CD8-positive, alpha-beta memory T cell (primary cell): ENCODE measurements at regions not wholly inside any gene's neighbourhood (a gene's known extent, or its start where the extent isn't known, plus 50 kb on each side); places are given as distances from the start of the nearest gene placed in this dataset.

ENCODE experiments used
- CTCF ChIA-PET: fragments of 350-600 bp; sonication (Branson Sonifier 250); formaldehyde crosslinking; loops from one replicate; lab custom pipeline; 2021; ENCODE audit warnings: antibody characterized with exemption; lab: Charles Lee
- POLR2A ChIA-PET: fragments of 350-600 bp; sonication (Branson Sonifier 250); formaldehyde crosslinking; loops from one replicate; lab custom pipeline; 2021; ENCODE audit warnings: antibody characterized with exemption; lab: Charles Lee
- DNase-seq, 5 donors: peaks; one replicate each; pipeline versions ENCODE4 v3.0.0 to v3.0.0-alpha.2; 2020 to 2022; ENCODE audit warnings: mixed read lengths in 1 of 5
- H3K27ac ChIP-seq: one replicate; pipeline ENCODE4 v1.7.0; 2013; ENCODE audit warnings: low read depth, mild to moderate bottlenecking, low read length, moderate library complexity
- H3K27me3 ChIP-seq: 2 replicates; pipeline ENCODE4 v1.7.0; 2013; ENCODE audit warnings: low read length, mild to moderate bottlenecking; ENCODE audit not compliant: insufficient read depth, poor library complexity, severe bottlenecking
- H3K36me3 ChIP-seq: 2 replicates; pipeline ENCODE4 v1.7.0; 2013; ENCODE audit warnings: mild to moderate bottlenecking, low read length, moderate library complexity; ENCODE audit not compliant: insufficient read depth
- H3K4me1 ChIP-seq: 2 replicates; pipeline ENCODE4 v1.7.0; 2013; ENCODE audit warnings: mild to moderate bottlenecking, low read length, moderate library complexity; ENCODE audit not compliant: insufficient read depth
- H3K4me3 ChIP-seq: 2 replicates; pipeline ENCODE4 v1.7.0; 2013; ENCODE audit warnings: mild to moderate bottlenecking, low read length
- H3K9me3 ChIP-seq: 2 replicates; pipeline ENCODE4 v1.7.0; 2013; ENCODE audit warnings: mild to moderate bottlenecking, low read length
- H3K27ac Mint-ChIP-seq, 8 donors: one replicate each; pipeline ENCODE4 v1.8.0; 2020 to 2021; ENCODE audit warnings: mixed read lengths in 8 of 8, mild to moderate bottlenecking in 6 of 8, inconsistent platforms in 3 of 8, moderate library complexity in 3 of 8
- H3K27me3 Mint-ChIP-seq, 2 donors: one replicate each; pipeline ENCODE4 v1.8.0; 2020 to 2021; ENCODE audit warnings: mixed read lengths in 2 of 2, mild to moderate bottlenecking in 1 of 2, moderate library complexity in 1 of 2
- H3K36me3 Mint-ChIP-seq, 3 donors: one replicate each; pipeline ENCODE4 v1.8.0; 2020 to 2021; ENCODE audit warnings: mixed read lengths in 3 of 3, inconsistent platforms in 1 of 3, mild to moderate bottlenecking in 1 of 3
- H3K4me1 Mint-ChIP-seq, 3 donors: one replicate each; pipeline ENCODE4 v1.8.0; 2020 to 2021; ENCODE audit warnings: mixed read lengths in 3 of 3, inconsistent platforms in 1 of 3, mild to moderate bottlenecking in 1 of 3
- H3K4me3 Mint-ChIP-seq, 7 donors: one replicate each; pipeline ENCODE4 v1.8.0; 2020 to 2021; ENCODE audit warnings: mixed read lengths in 7 of 7, mild to moderate bottlenecking in 6 of 7, moderate library complexity in 4 of 7, inconsistent platforms in 2 of 7
- H3K9me3 Mint-ChIP-seq, 5 donors: one replicate each; pipeline ENCODE4 v1.8.0; 2020 to 2022; ENCODE audit warnings: mixed read lengths in 5 of 5, mild to moderate bottlenecking in 3 of 5, moderate library complexity in 2 of 5, inconsistent platforms in 1 of 5

DNA sequence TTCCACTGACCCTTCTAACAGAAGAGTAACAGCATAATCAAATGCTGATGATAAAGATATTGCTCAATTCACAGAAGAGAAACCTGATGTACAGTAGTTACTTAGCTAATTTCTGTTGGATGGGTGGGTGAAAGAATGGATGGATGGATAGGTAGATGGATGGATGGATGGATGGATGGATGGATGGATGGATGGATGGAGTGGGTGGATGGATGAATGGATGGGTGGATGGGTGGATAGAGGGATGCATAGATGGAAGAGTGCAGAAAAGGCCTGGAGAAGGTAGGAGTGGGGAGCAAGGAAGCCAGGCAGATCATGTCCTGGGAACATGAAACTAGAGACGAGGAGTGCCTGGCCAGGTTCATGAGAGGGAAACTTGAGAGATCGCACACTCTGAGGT lies 520.9 kb downstream of the BCL11B start:
- H3K27ac Mint-ChIP-seq, result no peak overlapping the region
- no peaks in the 10 kb centered on the region for H3K9me3 ChIP-seq
- peaks cover 0 to 10% (median 0%) of the 10 kb centered on the region in 3 donors for H3K36me3 Mint-ChIP-seq
- ChIA-PET POLR2A (no interaction called here), CTCF (no interaction called here)
- H3K4me3 ChIP-seq, result no peak overlapping the region
- no peak overlapping the region for H3K27ac ChIP-seq
- peaks cover 0 to 3% (median 0%) of the 10 kb centered on the region in 3 donors for H3K4me1 Mint-ChIP-seq
- H3K27me3 ChIP-seq, result no peaks in the 10 kb centered on the region
- peaks cover 7 to 13% (median 10%) of the 10 kb centered on the region in 5 donors for H3K9me3 Mint-ChIP-seq
- no peaks in the 10 kb centered on the region for H3K36me3 ChIP-seq
- no peak overlapping the region for H3K4me3 Mint-ChIP-seq
- H3K27me3 Mint-ChIP-seq, result peaks cover 9 to 16% of the 10 kb centered on the region in 2 donors
- DNase-seq, result no peak
- no peaks in the 10 kb centered on the region for H3K4me1 ChIP-seq

DNA sequence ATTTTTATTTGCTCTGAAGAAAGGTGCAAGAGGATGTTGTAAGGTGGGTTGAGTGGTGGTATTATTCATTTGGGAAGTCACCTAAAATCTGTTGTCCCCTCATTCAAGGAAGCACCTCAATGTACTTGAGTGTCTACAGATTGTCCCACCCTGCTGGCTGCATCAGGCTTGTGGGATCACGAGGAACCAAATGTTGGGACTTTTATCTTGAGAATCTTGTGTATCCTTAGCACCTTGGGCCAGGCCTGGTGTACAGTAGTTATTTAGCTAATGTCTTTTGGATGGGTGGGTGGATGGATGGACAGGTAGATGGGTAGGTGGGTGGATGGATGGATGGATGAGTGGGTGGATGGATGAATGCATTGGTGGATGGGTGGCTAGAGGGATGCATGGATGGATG lies 519.3 kb downstream of the BCL11B start:
- Histone ChIP-seq H3K4me3 (no peak overlapping the region), H3K36me3 (no peaks in the 10 kb centered on the region), H3K27ac (no peak overlapping the region), H3K27me3 (no peaks in the 10 kb centered on the region), H3K4me1 (no peaks in the 10 kb centered on the region), H3K9me3 (no peaks in the 10 kb centered on the region)
- Mint-ChIP-seq H3K27ac (peak overlapping the region in 2 of 8 donors; percentile 52 to 85), H3K4me1 (peaks cover 0 to 3% (median 0%) of the 10 kb centered on the region in 3 donors), H3K27me3 (peaks cover 6 to 13% of the 10 kb centered on the region in 2 donors), H3K36me3 (peaks cover 0 to 10% (median 0%) of the 10 kb centered on the region in 3 donors), H3K4me3 (no peak overlapping the region), H3K9me3 (peaks cover 7 to 15% (median 10%) of the 10 kb centered on the region in 5 donors)
- no peak for DNase-seq
- ChIA-PET CTCF (no interaction called here), POLR2A (no interaction called here)

DNA sequence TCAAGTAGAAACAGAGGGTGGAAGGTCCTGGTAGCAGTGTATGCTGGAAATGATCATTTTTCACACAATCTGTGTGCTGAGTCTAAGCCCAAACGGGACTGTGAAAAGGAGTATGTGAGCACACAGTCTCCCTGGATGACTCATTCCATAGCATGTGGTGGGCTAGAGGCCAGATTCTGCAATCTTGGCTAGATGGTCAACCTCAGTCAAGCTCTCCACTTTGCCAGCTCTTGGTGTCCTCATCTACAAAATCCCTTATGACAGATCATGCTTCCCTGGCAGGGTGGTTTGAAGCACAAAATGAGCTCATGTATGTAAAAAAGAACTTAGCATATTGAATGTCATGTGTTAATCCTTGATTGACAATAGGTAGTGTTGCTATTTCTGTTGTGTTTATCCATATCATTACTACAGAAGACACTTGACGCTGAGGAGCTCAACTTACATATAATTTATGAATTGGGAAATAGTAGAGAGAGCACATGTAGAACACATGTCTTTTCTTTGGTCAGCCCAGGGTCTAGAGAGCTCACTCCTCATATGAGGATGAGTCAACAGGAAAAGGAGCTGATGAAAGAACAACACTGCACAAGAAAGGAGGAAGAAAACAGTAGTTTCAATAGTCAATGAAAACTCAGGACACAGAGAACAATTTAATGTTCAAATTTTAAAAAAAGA lies 517.5 kb downstream of the BCL11B start:
- CTCF ChIA-PET, result no interaction called here
- peak overlapping the region in 1 of 8 donors; percentile 8 for H3K27ac Mint-ChIP-seq

DNA sequence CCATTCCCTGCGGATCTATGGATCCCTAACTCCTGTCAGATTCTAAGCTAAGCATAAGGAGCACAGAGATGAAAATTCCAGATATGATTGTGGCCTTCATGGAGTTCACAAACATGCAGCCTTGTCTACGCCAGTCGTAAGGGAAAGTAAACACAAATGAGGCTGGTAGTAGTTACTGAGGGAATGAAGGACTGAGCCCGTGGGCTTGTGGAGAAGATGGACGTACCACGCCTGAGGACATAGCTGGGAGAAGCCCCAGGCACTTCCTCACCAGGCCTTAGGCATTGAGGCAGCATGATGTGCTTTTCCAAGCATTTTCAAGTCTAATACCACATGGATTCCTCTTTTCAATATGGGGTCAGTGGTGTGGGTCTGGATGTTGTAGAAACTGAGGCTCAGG lies 515.2 kb downstream of the BCL11B start:
- Mint-ChIP-seq H3K4me3 (no peak overlapping the region), H3K27me3 (peaks cover 5 to 18% of the 10 kb centered on the region in 2 donors), H3K9me3 (peaks cover 7 to 15% (median 10%) of the 10 kb centered on the region in 5 donors), H3K36me3 (peaks cover 0 to 10% (median 2%) of the 10 kb centered on the region in 3 donors), H3K27ac (no peak overlapping the region), H3K4me1 (peaks cover 0 to 3% (median 0%) of the 10 kb centered on the region in 3 donors)
- ChIA-PET CTCF (no interaction called here), POLR2A (no interaction called here)
- Histone ChIP-seq H3K4me3 (no peak overlapping the region), H3K4me1 (no peaks in the 10 kb centered on the region), H3K36me3 (no peaks in the 10 kb centered on the region), H3K9me3 (no peaks in the 10 kb centered on the region), H3K27me3 (no peaks in the 10 kb centered on the region), H3K27ac (no peak overlapping the region)
- no peak for DNase-seq

More for the DNA sequence above, 517.5 kb downstream of the BCL11B start:
- POLR2A ChIA-PET, result no interaction called here
- DNase-seq, result no peak
- no peaks in the 10 kb centered on the region for H3K4me1 ChIP-seq
- Mint-ChIP-seq H3K4me3 (no peak overlapping the region), H3K36me3 (peaks cover 0 to 10% (median under 1%) of the 10 kb centered on the region in 3 donors), H3K4me1 (peaks cover 0 to 3% (median 0%) of the 10 kb centered on the region in 3 donors), H3K9me3 (peaks cover 7 to 15% (median 10%) of the 10 kb centered on the region in 5 donors), H3K27me3 (peaks cover 3 to 5% of the 10 kb centered on the region in 2 donors)
- no peaks in the 10 kb centered on the region for H3K36me3 ChIP-seq
- no peaks in the 10 kb centered on the region for H3K27me3 ChIP-seq
- no peak overlapping the region for H3K4me3 ChIP-seq
- no peak overlapping the region for H3K27ac ChIP-seq
- no peaks in the 10 kb centered on the region for H3K9me3 ChIP-seq

DNA sequence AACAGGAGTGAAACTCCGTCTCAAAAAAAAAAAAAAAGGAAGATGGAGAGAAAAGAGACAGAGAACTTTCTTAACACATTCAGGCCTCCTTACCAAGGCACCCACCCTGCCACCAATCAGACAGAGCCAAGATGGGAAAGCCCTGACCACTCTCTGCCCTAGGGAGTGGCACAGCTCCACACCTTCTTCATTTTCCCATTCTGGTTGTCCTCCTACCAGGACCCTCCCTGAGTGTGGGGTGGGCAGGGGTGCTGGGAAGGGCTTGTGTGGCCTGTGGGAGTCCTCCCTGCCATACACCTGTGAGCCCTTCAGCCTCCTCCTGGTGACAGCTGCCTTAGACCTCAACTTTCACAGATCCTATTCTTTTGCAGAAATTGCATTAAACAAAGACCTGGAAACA lies 513.6 kb downstream of the BCL11B start:
- no peaks in the 10 kb centered on the region for H3K36me3 ChIP-seq
- H3K4me1 Mint-ChIP-seq, result peaks cover 0 to 3% (median 0%) of the 10 kb centered on the region in 3 donors
- H3K9me3 Mint-ChIP-seq, result peaks cover 19 to 28% (median 24%) of the 10 kb centered on the region in 5 donors
- POLR2A ChIA-PET, result no interaction called here
- H3K4me3 Mint-ChIP-seq, result no peak overlapping the region
- H3K27me3 Mint-ChIP-seq, result peaks cover 6 to 26% of the 10 kb centered on the region in 2 donors
- peaks cover 5% of the 10 kb centered on the region for H3K9me3 ChIP-seq
- peaks cover 2 to 22% (median 2%) of the 10 kb centered on the region in 3 donors for H3K36me3 Mint-ChIP-seq
- no peak for DNase-seq
- no peaks in the 10 kb centered on the region for H3K4me1 ChIP-seq
- H3K27ac ChIP-seq, result no peak overlapping the region
- no peak overlapping the region for H3K27ac Mint-ChIP-seq
- no peaks in the 10 kb centered on the region for H3K27me3 ChIP-seq
- no peak overlapping the region for H3K4me3 ChIP-seq
- CTCF ChIA-PET, result interaction anchor here (0.8 kb wide), 1 partner anchor 18 kb away, joined by 3 read pairs; no protein-coding TSS in a partner anchor

DNA sequence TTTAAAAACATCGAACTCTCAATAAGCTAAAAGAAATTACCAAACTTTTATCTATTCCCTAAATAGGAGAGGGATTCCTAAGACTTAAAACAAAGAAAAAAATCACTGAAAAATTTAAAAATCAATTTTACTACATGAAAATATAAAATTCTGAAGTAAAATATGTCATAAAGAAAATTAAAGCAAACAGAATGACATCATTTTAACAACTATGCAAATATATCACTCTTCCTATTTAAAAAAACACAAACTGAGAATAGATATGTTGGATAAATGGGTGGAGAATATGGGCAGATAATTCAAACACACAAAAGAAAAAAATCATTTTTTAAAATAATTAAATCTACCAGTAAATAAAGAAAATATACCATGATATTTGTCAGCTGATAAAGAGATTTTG lies 510.0 kb downstream of the BCL11B start:
- no peak for DNase-seq
- H3K36me3 ChIP-seq, result no peaks in the 10 kb centered on the region
- peaks cover 2 to 20% (median 2%) of the 10 kb centered on the region in 3 donors for H3K36me3 Mint-ChIP-seq
- H3K27ac Mint-ChIP-seq, result no peak overlapping the region
- H3K4me3 Mint-ChIP-seq, result no peak overlapping the region
- ChIA-PET POLR2A (no interaction called here), CTCF (no interaction called here)
- no peak overlapping the region for H3K4me3 ChIP-seq
- peaks cover 10 to 22% (median 18%) of the 10 kb centered on the region in 5 donors for H3K9me3 Mint-ChIP-seq
- H3K27ac ChIP-seq, result no peak overlapping the region
- H3K4me1 ChIP-seq, result no peaks in the 10 kb centered on the region
- H3K4me1 Mint-ChIP-seq, result no peaks in the 10 kb centered on the region
- H3K9me3 ChIP-seq, result peaks cover 5% of the 10 kb centered on the region
- H3K27me3 Mint-ChIP-seq, result peaks cover 6 to 26% of the 10 kb centered on the region in 2 donors
- H3K27me3 ChIP-seq, result no peaks in the 10 kb centered on the region

DNA sequence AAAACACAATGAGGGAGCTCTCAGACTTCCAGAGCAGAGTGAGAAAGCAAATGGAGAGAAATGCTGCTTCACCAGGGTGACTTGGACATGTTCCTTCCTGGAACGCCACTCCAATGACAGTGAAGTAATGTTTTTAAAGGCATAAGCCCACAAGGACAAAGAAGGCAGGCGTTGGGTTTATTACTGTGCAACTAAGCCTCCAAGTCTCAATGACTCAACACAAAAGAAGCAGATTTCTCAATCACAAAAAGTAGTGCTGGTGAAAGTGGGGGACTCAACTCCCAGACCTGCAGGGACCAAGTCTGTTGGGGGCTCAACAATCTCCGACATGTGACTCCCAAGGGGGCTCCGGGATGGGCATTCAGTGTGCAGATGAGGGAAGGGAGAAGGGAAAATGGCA lies 505.2 kb downstream of the BCL11B start:
- CTCF ChIA-PET, result no interaction called here
- Mint-ChIP-seq H3K27ac (no peak overlapping the region), H3K4me1 (no peaks in the 10 kb centered on the region), H3K9me3 (peaks cover 10 to 22% (median 18%) of the 10 kb centered on the region in 5 donors), H3K36me3 (peaks cover 0 to 20% (median 2%) of the 10 kb centered on the region in 3 donors), H3K27me3 (peaks cover 8 to 10% of the 10 kb centered on the region in 2 donors), H3K4me3 (peak overlapping the region in 1 of 7 donors; percentile 5)
- Histone ChIP-seq H3K27me3 (no peaks in the 10 kb centered on the region), H3K4me1 (no peaks in the 10 kb centered on the region), H3K9me3 (peaks cover 5% of the 10 kb centered on the region), H3K4me3 (no peak overlapping the region), H3K36me3 (no peaks in the 10 kb centered on the region), H3K27ac (no peak overlapping the region)
- DNase-seq, result no peak
- POLR2A ChIA-PET, result no interaction called here

DNA sequence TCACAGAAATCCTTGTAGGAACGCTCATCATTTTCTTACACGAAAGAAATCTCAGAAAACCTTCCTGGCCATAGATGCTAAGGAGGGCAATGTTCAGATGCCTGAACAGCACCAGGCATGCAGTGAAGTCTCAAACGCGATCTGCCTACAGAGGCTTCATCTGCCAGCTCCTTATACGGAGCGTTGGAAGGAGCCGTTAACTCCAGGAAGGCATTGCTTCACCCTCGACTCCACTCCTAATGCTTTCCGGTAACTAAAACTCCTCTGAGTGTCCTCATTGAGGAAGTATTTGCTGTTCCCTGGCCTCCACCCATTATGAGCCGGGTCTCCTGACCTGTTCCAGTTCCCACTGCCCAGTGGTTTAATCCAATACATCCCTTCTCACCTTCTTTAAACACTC lies 502.7 kb downstream of the BCL11B start:
- Histone ChIP-seq H3K9me3 (no peaks in the 10 kb centered on the region), H3K4me1 (no peaks in the 10 kb centered on the region), H3K36me3 (no peaks in the 10 kb centered on the region), H3K27me3 (no peaks in the 10 kb centered on the region), H3K4me3 (no peak overlapping the region), H3K27ac (no peak overlapping the region)
- no peak for DNase-seq
- CTCF ChIA-PET, result no interaction called here
- POLR2A ChIA-PET, result no interaction called here
- peaks cover 0 to 8% (median 0%) of the 10 kb centered on the region in 3 donors for H3K36me3 Mint-ChIP-seq
- no peaks in the 10 kb centered on the region for H3K4me1 Mint-ChIP-seq
- H3K9me3 Mint-ChIP-seq, result peaks cover 0 to 3% (median 3%) of the 10 kb centered on the region in 5 donors
- peaks cover 3 to 8% of the 10 kb centered on the region in 2 donors for H3K27me3 Mint-ChIP-seq
- H3K27ac Mint-ChIP-seq, result no peak overlapping the region
- H3K4me3 Mint-ChIP-seq, result no peak overlapping the region
